ENCODE measurements at regions not wholly inside any gene's neighbourhood (a gene's known extent, or its start where the extent isn't known, plus 50 kb on each side); places are given as distances from the start of the nearest gene placed in this dataset.

DNA sequence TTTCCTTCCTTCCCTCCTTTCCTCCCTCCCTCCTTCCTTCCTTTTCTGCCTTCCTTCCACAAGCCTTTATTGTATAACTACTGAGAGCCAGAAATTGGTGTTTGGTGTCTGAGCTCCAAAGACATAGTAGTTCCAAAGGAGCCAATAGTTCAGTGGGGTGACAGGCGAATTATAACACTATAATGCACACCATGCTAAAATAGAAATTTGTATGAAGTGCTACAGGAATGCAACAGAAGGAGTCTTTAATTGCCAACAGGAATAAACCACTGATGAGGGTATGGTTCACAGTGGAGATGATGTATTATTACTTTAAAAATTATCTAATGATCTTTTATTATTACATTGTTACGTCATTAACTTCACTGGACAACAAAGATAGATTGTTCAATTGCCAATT, 158.8 kb upstream of the SP8 start:
- DNase-seq (ENCODE audit: low read depth in 2 of 2): no peak

DNA sequence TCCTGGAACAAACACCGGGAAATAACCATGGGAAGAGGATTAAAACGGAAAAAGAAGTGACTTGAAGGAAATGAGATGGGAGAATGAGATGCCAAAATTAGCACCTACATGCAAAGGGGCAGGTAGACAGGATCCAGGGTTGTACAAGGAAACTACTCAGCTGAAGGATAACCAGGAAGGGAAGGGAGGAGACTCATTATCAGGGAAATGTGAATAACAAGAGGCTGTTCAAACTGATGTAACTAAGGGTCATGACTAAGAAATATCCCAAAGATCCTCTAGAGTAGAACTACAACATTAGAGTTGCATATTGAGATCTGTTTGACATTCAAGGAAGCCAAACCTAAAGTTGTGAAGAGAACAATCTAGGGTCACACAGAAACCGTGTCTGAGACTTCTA, 166.2 kb upstream of the SP8 start:
- DNase-seq (ENCODE audit: low read depth in 2 of 2): no peak

DNA sequence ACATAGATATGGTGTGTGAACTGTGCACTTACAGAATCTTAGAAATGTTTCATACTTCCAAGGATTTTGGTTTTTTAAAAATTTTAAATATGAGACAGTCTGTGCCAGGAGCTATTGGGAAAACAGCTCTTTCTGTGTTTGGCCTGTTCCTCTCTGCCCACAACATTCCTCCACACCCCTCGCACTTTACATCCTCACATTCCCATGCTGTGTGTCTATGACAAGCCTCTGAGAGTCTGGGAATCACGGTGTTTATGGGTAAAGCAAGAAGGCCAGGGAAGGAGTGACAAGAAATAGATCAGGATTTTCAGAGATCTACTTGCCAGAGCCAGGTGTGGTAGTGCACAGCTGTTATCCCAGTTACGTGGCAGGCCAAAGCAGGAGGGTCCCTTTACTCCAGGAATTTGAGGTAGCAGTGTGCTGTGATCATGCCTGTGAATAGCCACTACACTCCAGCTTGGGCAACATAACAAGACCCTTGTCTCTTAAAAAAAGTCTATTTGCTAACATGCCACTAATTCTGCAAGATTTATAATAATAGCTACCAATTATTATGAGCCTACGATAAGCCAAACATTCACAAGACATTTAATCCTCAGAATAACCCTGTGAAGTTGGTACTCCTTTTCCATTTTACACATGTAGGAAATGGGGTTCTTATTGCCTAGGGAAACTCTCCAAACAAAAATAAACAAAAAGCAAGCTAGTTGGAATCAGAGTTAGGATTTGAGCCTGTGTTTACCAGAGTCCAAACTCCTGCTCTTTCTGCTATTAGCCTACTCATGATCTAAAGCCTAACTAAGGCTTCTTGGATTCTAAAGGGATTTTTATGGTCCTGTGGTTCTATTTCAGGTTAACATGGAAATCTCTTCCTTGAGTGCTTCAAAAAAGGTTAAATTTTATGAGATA, 168.3 kb upstream of the SP8 start:
- no peak for DNase-seq (ENCODE audit: low read depth in 2 of 2)

DNA sequence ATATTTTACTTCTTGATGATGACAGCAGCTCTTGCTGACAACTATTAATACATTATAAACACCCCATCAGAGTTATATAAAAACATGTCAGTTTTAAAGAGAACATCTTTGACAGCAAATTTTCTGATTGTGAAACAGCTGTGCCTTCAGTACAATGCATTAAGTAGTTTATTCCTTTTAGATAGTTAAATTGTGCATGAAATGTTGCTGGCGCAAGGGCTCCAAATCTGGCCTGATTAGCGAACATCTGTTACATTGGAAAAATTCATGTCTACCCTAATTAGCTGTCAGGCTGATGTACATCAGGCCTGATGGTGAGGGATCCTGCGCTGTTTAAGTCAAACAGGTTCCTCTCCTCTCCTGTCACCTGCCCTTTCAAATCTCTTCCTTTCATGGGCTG, 171.9 kb upstream of the SP8 start:
- no peak for DNase-seq (ENCODE audit: low read depth in 2 of 2)

DNA sequence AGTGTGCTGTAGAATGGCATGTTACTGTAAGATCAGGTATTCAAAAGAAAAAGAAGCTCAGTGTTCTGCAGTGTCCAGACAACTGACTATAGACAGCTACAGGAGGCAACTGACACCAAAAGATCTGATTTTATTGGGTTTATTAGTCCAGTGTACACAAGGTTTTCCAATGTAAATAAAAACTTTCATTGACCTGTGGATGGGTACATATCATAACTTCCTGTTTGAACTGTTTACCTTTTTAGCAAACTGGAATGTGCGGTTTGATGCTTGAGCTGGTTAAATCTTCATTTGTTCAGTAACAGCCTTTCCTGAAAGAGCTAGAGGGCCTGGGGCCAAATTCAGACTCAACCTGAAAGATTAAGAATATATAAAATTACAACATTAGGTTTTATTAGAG, 172.6 kb upstream of the SP8 start:
- DNase-seq (ENCODE audit: low read depth in 2 of 2): no peak

DNA sequence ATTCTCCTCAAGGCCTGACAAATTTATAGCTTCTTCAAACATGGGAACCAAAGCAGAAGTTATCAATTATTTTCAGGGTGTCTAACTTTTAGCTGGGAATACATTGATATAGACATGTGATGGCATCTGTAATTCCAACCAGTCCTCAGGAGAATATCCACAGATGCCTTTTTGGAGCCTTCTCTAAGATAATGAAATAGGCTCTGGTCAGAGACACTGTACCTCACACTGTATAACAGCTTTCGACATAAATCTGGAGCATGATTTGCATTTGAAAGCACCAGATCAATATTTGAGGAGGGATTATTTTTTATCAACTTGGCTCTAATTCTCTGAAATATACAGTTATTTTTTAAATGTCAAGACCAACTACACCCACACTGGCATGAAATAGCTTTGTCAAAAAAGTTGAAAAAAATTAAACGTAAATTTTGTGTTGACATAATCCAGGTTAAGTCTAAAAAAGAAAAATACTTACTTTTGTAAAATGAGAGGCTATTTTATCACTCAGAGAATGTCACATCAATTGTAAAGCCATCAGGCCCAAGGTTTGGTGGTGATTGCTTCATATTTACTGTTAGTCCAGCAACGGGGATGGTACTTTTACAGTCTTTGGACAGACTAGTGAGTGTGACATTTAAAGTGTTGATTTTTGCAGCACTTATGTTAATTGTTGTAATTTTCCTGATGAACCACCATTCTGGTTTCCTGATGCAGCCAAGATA, 177.0 kb upstream of the SP8 start:
- no peak for DNase-seq (ENCODE audit: low read depth in 2 of 2)

DNA sequence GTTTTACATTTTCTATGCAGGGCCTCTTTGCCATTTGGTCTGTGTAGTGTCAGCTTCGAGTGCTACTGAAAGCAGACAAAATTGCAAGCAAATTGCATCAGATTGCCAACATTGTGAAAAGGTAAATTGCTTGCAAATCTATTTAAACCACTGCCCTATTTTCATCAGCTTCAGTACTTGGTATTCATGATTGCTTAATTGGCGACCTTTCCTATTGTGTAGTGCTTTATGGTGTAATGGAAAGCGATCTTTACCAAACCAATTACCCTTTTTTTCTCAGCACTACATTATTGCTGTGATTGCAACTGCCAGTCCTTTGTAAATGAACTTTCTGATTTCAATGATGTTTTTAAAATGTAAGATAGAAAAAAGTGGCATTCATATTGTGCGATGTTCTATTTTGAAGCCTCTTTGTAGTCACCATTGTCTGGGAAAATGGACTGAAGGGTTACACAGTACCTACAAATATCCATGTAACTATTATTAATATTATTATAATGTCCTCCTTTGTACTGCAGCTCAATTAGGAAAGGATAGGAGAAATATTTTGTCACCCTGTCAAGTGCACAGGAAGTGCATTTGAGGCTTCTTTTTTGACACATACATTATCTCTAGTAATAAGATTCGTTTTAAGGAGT, 177.7 kb upstream of the SP8 start:
- no peak for DNase-seq (ENCODE audit: low read depth in 2 of 2)

DNA sequence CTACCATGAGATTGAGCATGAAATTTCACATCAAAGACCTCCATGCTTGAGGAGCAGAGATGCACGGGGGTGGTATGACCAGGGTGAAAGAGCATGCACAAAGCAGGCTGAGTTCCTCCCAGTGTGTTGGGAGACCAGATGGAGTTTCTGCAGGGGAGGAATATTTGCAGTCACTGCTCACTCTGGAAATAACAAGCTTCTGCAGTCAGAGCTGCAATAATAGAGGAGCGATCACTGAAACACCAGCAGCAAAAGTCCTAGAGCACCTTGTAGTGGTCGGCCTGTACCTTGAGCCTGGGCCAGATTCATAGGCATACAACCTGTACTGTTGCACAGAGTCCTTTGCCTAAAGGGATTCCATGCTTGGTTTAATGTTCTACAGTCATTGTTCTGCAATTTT, 184.5 kb upstream of the SP8 start:
- DNase-seq (ENCODE audit: low read depth in 2 of 2): no peak

DNA sequence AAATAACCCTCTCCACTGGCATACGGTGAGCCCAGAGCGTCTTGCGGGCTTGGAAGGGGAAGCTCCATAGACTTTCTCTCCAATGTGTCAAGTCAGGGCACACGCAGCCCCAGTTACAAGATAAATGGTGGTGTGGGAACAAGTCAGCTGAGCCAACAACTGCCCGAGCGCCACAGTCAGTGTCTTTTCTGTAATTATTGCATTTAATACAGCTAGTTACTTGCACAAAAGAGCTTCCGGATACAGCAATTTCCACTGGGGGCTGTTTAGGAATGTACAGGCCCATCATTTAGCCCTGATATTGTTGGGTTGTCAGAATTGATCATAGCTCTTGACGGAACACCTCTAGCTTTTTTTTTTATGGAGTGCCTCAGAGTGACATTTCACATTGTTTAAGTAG, 193.5 kb upstream of the SP8 start:
- no peak for DNase-seq (ENCODE audit: low read depth in 2 of 2)

DNA sequence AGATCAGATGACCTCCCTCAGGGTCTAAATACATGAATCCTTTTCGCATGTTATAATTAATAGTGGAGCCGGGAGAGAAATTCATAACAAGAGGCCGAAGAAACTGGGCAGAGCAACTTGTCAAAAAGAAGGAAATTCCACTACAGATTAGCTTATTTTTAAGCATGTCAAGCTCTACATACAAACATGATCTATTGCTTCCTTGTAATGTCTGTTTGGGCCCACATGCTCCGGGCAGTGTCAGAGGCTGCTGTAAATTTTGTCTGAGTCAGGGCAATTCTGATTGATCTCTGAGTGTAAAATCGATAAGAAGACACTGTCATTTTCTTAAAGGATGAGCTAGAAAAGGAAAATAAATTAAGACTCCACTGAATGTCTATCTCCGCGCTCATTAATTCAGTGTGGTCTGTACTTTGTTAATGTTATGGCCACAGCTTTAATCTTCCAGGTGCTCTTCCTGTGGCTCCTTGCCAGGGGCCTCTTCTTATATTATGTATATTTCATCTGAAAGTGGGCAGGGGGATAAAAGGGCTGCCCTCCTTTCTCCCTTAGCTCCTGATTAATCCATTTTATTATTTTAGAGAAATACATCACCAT, 194.1 kb upstream of the SP8 start:
- DNase-seq (ENCODE audit: low read depth in 2 of 2): no peak

DNA sequence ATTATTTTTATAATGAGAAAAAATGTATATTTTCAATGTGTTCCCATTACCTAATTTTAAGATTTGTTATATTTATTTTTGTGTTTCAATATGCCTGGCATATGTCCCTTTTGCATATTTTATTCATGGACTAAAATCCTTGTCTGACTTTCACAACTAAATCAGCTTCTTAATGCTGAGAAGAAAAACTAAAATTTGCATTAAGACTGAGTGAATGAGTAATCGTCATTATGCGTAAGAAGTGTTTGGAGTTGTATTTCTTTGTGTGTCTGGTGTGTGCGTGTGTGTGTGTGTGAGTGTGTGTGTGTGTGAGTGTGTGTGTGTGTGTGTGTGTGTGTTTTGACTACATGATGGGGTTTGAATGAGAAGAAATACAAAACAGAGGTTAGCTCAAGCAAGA, 201.7 kb upstream of the SP8 start:
- DNase-seq (ENCODE audit: low read depth in 2 of 2): no peak

DNA sequence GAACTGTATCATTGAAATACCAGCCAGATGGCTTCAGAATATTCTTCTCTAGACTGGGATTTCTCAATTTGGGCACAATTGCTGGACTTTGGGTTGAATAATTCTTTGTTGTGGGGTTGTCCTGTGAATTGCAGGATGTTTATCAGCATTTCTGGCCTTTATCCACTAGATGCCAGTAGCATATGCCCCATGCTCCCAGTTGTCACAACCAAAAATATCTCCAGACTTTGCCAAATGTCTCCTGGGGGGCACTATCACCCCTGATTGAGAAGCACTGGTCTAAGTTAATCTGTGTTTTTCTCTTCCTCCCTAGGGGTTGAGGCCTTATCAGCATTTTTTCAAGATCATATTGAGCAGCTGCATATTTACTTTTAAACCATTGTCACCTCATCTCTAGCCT, 204.9 kb upstream of the SP8 start:
- no peak for DNase-seq (ENCODE audit: low read depth in 2 of 2)

DNA sequence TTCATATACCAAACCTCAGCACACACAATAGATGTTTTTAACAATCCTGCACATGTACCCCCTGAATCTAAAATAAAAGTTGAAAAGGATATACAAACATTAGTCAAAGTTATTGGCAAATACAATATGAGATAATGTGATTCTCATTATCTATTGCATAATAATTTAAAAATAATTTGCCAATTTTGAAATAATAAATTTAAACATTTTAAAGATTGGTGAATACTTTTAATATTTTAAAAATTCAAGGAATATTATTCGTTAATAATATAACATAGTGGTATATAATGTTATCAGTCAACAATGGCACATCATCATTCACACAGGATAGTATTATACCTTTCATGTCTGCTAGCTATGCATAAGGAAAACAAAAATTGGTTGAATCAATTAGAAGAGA, 207.0 kb upstream of the SP8 start:
- DNase-seq (ENCODE audit: low read depth in 2 of 2): no peak

DNA sequence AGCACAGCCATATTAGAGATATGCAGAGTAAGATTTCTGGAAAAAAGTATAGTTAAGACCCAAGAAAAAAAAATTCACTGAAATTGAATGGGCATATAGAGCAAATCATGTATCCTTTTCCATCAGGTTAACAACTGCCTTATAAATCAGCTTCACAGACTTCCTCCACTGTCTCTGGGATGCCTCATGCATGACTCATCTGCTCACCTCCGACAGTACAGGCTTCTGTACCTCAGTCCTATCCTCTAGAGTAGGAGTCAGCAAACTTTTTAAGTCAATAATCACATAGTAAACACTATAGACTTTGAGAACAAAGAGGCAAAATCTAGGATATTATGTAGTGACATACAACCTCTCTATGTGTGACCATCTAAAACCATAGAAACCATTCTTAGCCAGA, 211.6 kb upstream of the SP8 start:
- DNase-seq (ENCODE audit: low read depth in 2 of 2): no peak

DNA sequence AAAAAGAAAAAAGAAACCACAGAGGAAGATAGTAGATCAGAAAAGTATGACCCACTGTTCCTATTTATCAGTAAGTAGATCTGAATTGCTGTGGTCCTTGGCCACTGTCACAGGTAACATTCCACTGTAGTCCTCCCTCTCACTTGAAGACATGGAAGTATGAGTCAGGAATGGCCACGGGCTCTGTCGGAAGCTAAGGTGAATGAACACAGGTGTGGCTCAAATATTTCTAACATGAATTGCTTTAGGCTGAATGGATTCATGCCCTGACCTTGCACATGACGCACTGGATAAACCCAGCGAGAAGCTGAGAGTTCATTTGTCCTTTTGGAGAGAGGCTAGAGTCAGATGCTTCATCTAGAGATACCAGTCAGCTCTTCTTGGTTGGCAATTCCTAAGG, 224.5 kb upstream of the SP8 start:
- no peak for DNase-seq (ENCODE audit: low read depth in 2 of 2)

DNA sequence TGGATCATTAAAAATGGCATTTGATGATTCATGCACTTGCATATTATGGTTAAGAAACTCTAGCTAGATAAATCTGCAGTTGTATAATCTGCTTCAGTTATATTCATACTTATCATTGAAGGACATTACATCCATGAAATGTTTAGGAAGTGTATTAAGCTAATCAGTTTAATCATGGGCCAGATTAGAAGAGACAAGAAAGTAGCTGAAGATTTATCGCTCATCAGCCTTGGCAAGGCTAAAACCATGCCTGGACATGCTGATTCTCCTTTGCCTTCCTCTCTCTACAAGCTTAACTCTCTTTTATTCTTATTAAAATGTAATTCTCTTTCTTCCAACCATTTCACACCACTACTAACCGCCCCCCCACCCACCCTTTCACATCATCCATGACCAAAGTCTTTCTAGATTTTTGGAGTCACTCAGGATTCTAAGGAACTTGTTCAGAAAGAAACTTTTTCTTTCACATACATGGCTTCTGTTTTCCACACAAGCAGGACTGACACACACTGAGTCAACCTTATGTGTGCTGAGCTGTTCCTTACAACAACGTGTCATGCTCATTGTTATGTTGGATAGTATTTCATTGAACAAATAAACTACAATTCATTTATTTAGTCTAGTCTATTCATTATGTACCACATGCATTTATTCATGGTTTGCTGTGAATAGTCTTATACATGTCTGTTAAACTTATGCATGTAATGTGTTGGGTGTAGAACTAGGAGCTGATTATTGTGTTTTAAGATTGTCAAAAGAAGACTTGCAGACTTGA, 227.3 kb upstream of the SP8 start:
- no peak for DNase-seq (ENCODE audit: low read depth in 2 of 2)

DNA sequence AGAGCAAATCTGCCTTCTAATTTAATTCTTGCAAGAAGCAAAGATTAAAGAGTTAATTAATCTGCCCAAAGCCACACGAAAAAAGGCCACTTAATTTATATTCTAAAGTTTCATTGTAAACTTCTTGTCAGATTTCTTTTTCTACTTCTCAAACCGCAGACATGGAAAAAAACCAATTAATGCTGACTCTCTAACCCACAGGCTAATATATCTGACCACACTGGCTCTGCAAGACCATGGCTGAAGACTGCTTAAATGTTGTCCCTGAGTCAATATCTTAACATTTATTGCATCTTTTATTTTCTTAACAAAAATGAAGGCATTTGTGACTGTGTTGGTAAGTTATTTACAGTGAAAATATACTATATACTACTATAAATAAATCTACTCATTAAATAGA, 234.0 kb upstream of the SP8 start:
- DNase-seq (ENCODE audit: low read depth in 2 of 2): no peak

DNA sequence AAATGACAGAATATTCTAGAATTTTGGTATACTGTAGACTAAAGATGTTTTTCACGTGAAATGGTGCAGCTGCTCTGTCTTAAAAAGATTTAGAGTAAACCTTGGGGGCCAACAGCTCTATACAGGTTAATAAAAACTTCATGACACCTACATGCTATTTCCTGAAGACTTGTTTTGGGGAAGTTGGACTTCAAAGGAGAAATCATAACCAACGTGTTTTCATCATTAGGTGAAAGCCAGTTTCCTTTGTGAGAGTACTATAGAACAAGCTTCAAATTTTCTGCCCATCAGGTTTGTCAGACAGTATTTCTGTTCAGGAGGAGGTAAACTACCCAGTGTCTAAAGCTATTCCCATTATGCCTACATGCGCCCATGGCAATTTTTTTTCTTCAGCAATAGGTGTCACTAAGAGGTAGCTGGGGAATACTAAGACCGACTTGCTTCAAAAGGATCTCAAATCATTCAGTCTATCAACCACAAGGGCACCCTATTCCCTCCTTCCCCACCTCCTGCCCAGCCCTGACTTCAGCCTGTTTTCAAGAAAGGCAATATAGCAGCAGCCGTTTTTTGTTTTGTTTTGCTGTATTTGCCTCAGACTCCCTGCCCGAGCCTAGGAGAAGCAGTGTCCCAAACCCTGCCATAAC, 237.3 kb upstream of the SP8 start:
- DNase-seq (ENCODE audit: low read depth in 2 of 2): no peak

DNA sequence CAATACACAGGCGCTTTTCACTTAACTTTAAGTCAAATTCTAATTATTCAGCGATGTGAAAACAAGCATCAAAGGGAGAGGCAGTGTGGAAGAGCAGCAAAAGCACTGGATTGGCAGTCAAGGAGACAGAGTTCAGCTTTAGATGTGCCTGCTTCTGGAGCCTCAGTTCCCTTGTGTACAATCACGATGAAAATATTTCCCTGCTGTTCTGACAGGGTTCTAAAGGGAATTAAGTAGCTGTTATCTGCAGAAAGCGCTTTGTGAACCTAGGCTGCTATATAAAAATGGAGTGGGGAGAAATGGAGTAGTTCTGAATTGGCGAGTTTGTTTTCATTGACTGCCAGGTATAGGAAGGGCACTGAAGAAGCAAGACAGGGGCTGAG, 237.8 kb upstream of the SP8 start:
- DNase-seq (ENCODE audit: low read depth in 2 of 2): no peak

DNA sequence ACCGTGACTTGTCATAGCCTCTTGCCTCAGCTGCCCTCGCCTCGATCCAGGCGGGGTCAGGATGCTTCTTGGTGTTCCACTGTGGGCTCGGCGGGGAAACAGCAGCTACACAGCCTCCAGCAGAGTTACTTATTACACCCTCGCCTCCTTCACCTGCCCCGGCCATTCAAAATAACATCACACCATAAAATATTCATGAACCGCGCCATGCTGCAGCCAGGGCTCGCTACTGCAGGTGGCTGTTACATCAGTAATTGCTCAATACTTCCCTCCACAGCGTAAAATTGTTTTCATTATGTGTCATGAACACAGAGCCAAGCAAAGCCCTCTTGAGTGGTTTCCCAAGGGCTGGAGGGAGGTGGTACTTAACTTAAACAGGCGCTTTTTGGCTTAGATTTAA, 241.5 kb upstream of the SP8 start:
- no peak for DNase-seq (ENCODE audit: low read depth in 2 of 2)

DNA sequence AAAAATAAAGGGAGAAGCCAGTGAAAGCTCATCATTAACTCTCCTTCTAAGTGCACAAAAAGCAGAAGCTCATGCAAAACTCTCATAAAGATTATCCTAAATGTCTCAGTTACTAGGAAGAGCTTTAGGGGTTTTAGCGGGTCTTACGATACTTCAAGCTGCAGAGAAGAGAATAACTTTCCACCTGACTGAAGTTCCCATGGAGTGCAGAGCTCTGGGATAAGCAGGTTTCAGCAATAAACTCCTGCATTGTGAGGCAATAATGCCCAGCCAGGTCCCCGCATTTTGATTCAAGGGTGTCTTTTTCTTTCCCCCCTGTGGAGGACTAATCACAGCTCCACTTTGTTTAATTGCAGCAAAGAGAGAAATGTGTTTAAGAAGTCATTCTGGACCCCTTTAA, 241.9 kb upstream of the SP8 start:
- DNase-seq (ENCODE audit: low read depth in 2 of 2): no peak
